ENCODE measurements at regions not wholly inside any gene's neighbourhood (a gene's known extent, or its start where the extent isn't known, plus 50 kb on each side); places are given as distances from the start of the nearest gene placed in this dataset.

DNA sequence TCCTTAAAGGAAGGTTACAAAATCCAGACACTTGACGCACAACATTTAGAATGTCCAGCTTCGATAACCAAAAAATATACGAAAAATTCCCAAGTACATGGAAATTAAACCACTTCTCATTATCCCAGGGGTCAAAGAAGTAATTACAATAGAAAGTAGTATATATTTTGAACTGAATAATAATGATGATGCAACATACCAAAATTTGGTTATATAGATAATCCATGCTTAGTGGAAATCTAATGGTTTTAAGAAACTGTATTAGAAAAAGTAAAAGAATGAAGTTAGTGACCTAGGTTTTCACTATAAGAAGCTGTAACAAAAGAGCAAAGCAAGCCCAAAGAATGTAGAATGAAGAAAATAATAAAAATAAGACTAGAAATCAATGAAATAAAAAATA, 204.0 kb upstream of the PUM3 start:
- Histone ChIP-seq H2BK20ac (ENCODE audit: low read length) (no peak overlapping the region), H3K4me3 (ENCODE audit: extremely low read depth in 1 of 4, insufficient read depth in 2 of 4, low read depth in 3 of 4, low read length in 4 of 4) (no peak overlapping the region), H3K9me3 (ENCODE audit: insufficient read depth in 2 of 2, low read depth in 1 of 2, low read length in 1 of 2) (no peaks in the 10 kb centered on the region), H3K14ac (ENCODE audit: insufficient read length) (no peak overlapping the region), H2BK15ac (ENCODE audit: low read length) (no peak overlapping the region), H3K4me2 (ENCODE audit: insufficient read depth in 1 of 2, low read depth in 2 of 2, low read length in 2 of 2) (no peak overlapping the region), H3K23me2 (ENCODE audit: low read depth, low read length) (no peaks in the 10 kb centered on the region), H2BK12ac (ENCODE audit: low read depth, low read length) (no peak overlapping the region), H3K9ac (replicated peaks in 1 of 4; ENCODE audit: extremely low read depth in 1 of 4, low read depth in 3 of 4, low read length in 3 of 4) (no peak overlapping the region), H4K5ac (ENCODE audit: insufficient read length, low read depth, low read length) (no peak overlapping the region), H3K4me1 (replicated peaks in 1 of 4; ENCODE audit: control insufficient read depth in 3 of 4, insufficient read depth in 4 of 4, low read length in 3 of 4) (no peaks in the 10 kb centered on the region), H3K27me3 (replicated peaks in 1 of 4; ENCODE audit: control insufficient read depth in 3 of 4, extremely low read depth in 1 of 4, insufficient read depth in 3 of 4, low read length in 3 of 4) (no peaks in the 10 kb centered on the region), H3K27ac (ENCODE audit: low read depth, low read length) (no peak overlapping the region), H3K79me2 (ENCODE audit: control insufficient read depth in 1 of 2, insufficient read depth in 2 of 2, low read length in 2 of 2) (no peaks in the 10 kb centered on the region), H3K4ac (replicated peaks; ENCODE audit: insufficient read length, low read depth, low read length) (no peak overlapping the region), H2BK120ac (replicated peaks; ENCODE audit: low read depth, low read length) (no peak overlapping the region), H2AFZ (ENCODE audit: low read length) (no peak overlapping the region), H4K20me1 (replicated peaks in 1 of 2; ENCODE audit: control insufficient read depth in 1 of 2, insufficient read depth in 2 of 2, low read length in 2 of 2) (no peaks in the 10 kb centered on the region), H4K91ac (replicated peaks; ENCODE audit: insufficient read length, low read length) (no peak overlapping the region), H2AK5ac (ENCODE audit: low read depth, low read length) (no peak overlapping the region), H3K79me1 (ENCODE audit: low read depth, low read length) (no peaks in the 10 kb centered on the region), H4K8ac (ENCODE audit: extremely low read depth, insufficient read depth, low read length) (no peak overlapping the region), H3K23ac (ENCODE audit: insufficient read length) (no peak overlapping the region), H3K56ac (replicated peaks; ENCODE audit: insufficient read length, low read depth, low read length) (no peak overlapping the region), H3K18ac (ENCODE audit: extremely low read depth, low read length) (no peak overlapping the region), H3K36me3 (ENCODE audit: control insufficient read depth in 2 of 4, insufficient read depth in 4 of 4, low read length in 3 of 4) (no peaks in the 10 kb centered on the region), H2BK5ac (ENCODE audit: low read depth, low read length) (no peak overlapping the region)
- FAIRE-seq (no peak), DNase-seq (ENCODE audit: low read depth in 1 of 2, low spot score in 2 of 2) (no peak)
- ChIA-PET CTCF (ENCODE audit: partially characterized antibody) (interaction anchor here (0.9 kb wide), 1 partner anchor 611 kb away, joined by 3 read pairs; no protein-coding TSS in a partner anchor), POLR2A (ENCODE audit: partially characterized antibody) (no interaction called here)
- 61% methylated on average over 3 of the region's 3 CpGs; no CpG with 5 or more reads in 1 of the 2 experiments for WGBS, 2 experiments (ENCODE audit: extremely low coverage in 1 of 2, insufficient coverage in 1 of 2, insufficient read length in 1 of 2, insufficient replicate concordance in 2 of 2, low coverage in 1 of 2, low lambda C conversion rate in 2 of 2, missing lambda C conversion rate in 1 of 2)
- TF ChIP-seq USF2 (IDR thresholded peaks at IDR 0.05; ENCODE audit: low read length) (no peak), TBP (IDR thresholded peaks at IDR 0.05; ENCODE audit: low read depth, low read length) (no peak), CREB1 (IDR thresholded peaks at IDR 0.05) (no peak), CBX8 (IDR thresholded peaks at IDR 0.05; ENCODE audit: borderline replicate concordance, low read depth, low read length) (no peak), CTCF (IDR thresholded peaks at IDR 0.05; ENCODE audit: control extremely low read depth in 1 of 3, insufficient read depth in 1 of 3, low read depth in 1 of 3, low read length in 3 of 3) (no peak), SP2 (IDR thresholded peaks at IDR 0.05; ENCODE audit: low read length) (no peak), RFX5 (IDR thresholded peaks at IDR 0.05; ENCODE audit: borderline replicate concordance, low read depth, low read length) (no peak), TAF1 (IDR thresholded peaks at IDR 0.05; ENCODE audit: low read depth, low read length) (no peak), CTBP2 (IDR thresholded peaks at IDR 0.05; ENCODE audit: borderline replicate concordance, insufficient read depth, insufficient read length, low read length) (no peak), RAD21 (IDR thresholded peaks at IDR 0.05 in 1 of 2, conservative IDR thresholded peaks at IDR 0.05 in 1 of 2; ENCODE audit: low read depth in 2 of 2, low read length in 2 of 2) (no peak), BCL11A (IDR thresholded peaks at IDR 0.05; ENCODE audit: low read depth in 2 of 2, low read length in 2 of 2) (no peak)
